ENCODE measurements at regions not wholly inside any gene's neighbourhood (a gene's known extent, or its start where the extent isn't known, plus 50 kb on each side); places are given as distances from the start of the nearest gene placed in this dataset.
"Not testable (repeated sequence)": the region's sequence is repeated elsewhere in the genome, so short reads cannot be mapped to it uniquely, and the experiment has no call there.

DNA sequence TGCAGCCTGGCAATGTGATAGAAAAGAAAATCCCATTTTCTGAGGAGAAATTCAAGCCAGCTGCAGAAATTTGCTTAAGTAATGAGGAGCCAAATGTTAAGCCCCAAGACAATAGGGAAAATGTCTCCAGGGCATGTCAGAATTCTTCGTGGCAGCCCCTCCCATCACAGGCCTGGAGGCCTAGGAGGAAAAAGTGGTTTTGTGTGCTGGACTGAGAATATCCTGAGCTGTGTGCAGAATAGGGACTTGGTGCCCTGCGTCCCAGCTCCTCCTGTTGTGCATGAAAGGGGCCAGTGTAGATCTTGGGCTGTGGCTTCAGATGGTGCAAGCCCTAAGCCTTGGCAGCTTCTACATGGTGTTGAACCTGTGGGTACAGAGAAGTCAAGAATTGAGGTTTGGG lies 948.3 kb downstream of the METTL15 start:
- not testable (repeated sequence) for TF ChIP-seq TARDBP (IDR thresholded peaks at IDR 0.05); ZNF384 (IDR thresholded peaks at IDR 0.05); SP1 (IDR thresholded peaks at IDR 0.05); SUZ12 (IDR thresholded peaks at IDR 0.05); FOXK2 (IDR thresholded peaks at IDR 0.05); FOXA1 (IDR thresholded peaks at IDR 0.05); HDGF (IDR thresholded peaks at IDR 0.05; ENCODE audit: borderline replicate concordance)
